ENCODE measurements at regions not wholly inside any gene's neighbourhood (a gene's known extent, or its start where the extent isn't known, plus 50 kb on each side); places are given as distances from the start of the nearest gene placed in this dataset.
A peak's percentile ranks its signal among the peaks of the same experiment; 100 is the strongest.

GRCh38 chr12:23221066-23221465 lies 596.1 kb downstream of the ETNK1 start:
- no peaks in the 10 kb centered on the region for H3K79me2 ChIP-seq (ENCODE audit: control insufficient read depth, insufficient read depth, low read length)
- no peaks in the 10 kb centered on the region for H3K4me1 ChIP-seq (ENCODE audit: control insufficient read depth, extremely low read depth, insufficient read depth, low read length)
- H2AFZ ChIP-seq (ENCODE audit: control insufficient read depth, low read length): no peak overlapping the region
- dilution Hi-C loops (cut with MboI; ENCODE audit: extremely low pct_ligation_motif_present, low sequenced_read_pairs): no loop called here
- no peaks in the 10 kb centered on the region for H3K36me3 ChIP-seq (ENCODE audit: control insufficient read depth in 2 of 2, extremely low read depth in 1 of 2, insufficient read depth in 2 of 2, low read length in 2 of 2)
- no peak for FAIRE-seq
- H3K4me3 ChIP-seq (ENCODE audit: control insufficient read depth in 2 of 3, extremely low read depth in 1 of 3, insufficient read depth in 2 of 3, low read depth in 1 of 3, low read length in 3 of 3): no peak overlapping the region
- DNase-seq (ENCODE audit: low read depth, low spot score): no peak
- TF ChIP-seq EZH2 (IDR thresholded peaks at IDR 0.05; ENCODE audit: low read length): no peak
- TF ChIP-seq, protein P1, sequence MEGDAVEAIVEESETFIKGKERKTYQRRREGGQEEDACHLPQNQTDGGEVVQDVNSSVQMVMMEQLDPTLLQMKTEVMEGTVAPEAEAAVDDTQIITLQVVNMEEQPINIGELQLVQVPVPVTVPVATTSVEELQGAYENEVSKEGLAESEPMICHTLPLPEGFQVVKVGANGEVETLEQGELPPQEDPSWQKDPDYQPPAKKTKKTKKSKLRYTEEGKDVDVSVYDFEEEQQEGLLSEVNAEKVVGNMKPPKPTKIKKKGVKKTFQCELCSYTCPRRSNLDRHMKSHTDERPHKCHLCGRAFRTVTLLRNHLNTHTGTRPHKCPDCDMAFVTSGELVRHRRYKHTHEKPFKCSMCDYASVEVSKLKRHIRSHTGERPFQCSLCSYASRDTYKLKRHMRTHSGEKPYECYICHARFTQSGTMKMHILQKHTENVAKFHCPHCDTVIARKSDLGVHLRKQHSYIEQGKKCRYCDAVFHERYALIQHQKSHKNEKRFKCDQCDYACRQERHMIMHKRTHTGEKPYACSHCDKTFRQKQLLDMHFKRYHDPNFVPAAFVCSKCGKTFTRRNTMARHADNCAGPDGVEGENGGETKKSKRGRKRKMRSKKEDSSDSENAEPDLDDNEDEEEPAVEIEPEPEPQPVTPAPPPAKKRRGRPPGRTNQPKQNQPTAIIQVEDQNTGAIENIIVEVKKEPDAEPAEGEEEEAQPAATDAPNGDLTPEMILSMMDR (optimal IDR thresholded peaks at IDR 0.05 in 1 of 3, IDR thresholded peaks at IDR 0.05 in 1 of 3, conservative IDR thresholded peaks at IDR 0.05 in 1 of 3; ENCODE audit: extremely low read depth in 1 of 3, insufficient read depth in 2 of 3, low read length in 3 of 3): peak; percentile 58 to 70 (median 67)
- H3K27me3 ChIP-seq (ENCODE audit: control insufficient read depth, extremely low read depth, insufficient read depth, low read length): no peaks in the 10 kb centered on the region
- no peak overlapping the region for H3K9ac ChIP-seq (ENCODE audit: control insufficient read depth, extremely low read depth, insufficient read depth, low read length)
- no peaks in the 10 kb centered on the region for H3K9me1 ChIP-seq (ENCODE audit: control insufficient read depth, extremely low read depth, insufficient read depth, low read length)
- H4K20me1 ChIP-seq (ENCODE audit: control insufficient read depth, extremely low read depth, insufficient read depth, low read length): no peaks in the 10 kb centered on the region
- no peak overlapping the region for H3K27ac ChIP-seq (ENCODE audit: control insufficient read depth, insufficient read depth, low read length)
- no peak overlapping the region for H3K4me2 ChIP-seq (ENCODE audit: control insufficient read depth, extremely low read depth, insufficient read depth, low read depth, low read length)
- no peaks in the 10 kb centered on the region for H3K9me3 ChIP-seq (ENCODE audit: control insufficient read depth, low read depth, low read length)

- H3K27ac ChIP-seq (ENCODE audit: control insufficient read depth, insufficient read depth, low read length): no peak overlapping the region
- FAIRE-seq (no peak), DNase-seq (ENCODE audit: low read depth, low spot score) (no peak)
- no peak overlapping the region for H3K4me3 ChIP-seq (ENCODE audit: control insufficient read depth in 2 of 3, extremely low read depth in 1 of 3, insufficient read depth in 2 of 3, low read depth in 1 of 3, low read length in 3 of 3)
- H3K79me2 ChIP-seq (ENCODE audit: control insufficient read depth, insufficient read depth, low read length): no peaks in the 10 kb centered on the region
- no peak overlapping the region for H3K4me2 ChIP-seq (ENCODE audit: control insufficient read depth, extremely low read depth, insufficient read depth, low read depth, low read length)
- dilution Hi-C loops (cut with MboI; ENCODE audit: extremely low pct_ligation_motif_present, low sequenced_read_pairs): no loop called here
- H3K4me1 ChIP-seq (ENCODE audit: control insufficient read depth, extremely low read depth, insufficient read depth, low read length): no peaks in the 10 kb centered on the region
- H4K20me1 ChIP-seq (ENCODE audit: control insufficient read depth, extremely low read depth, insufficient read depth, low read length): no peaks in the 10 kb centered on the region
- H3K9me3 ChIP-seq (ENCODE audit: control insufficient read depth, low read depth, low read length): no peaks in the 10 kb centered on the region
- H3K9ac ChIP-seq (ENCODE audit: control insufficient read depth, extremely low read depth, insufficient read depth, low read length): no peak overlapping the region
- no peaks in the 10 kb centered on the region for H3K9me1 ChIP-seq (ENCODE audit: control insufficient read depth, extremely low read depth, insufficient read depth, low read length)
- H3K27me3 ChIP-seq (ENCODE audit: control insufficient read depth, extremely low read depth, insufficient read depth, low read length): no peaks in the 10 kb centered on the region
- H2AFZ ChIP-seq (ENCODE audit: control insufficient read depth, low read length): no peak overlapping the region
- no peaks in the 10 kb centered on the region for H3K36me3 ChIP-seq (ENCODE audit: control insufficient read depth in 2 of 2, extremely low read depth in 1 of 2, insufficient read depth in 2 of 2, low read length in 2 of 2)
- TF ChIP-seq, protein P1 (optimal IDR thresholded peaks at IDR 0.05 in 1 of 3, IDR thresholded peaks at IDR 0.05 in 1 of 3, conservative IDR thresholded peaks at IDR 0.05 in 1 of 3; ENCODE audit: extremely low read depth in 1 of 3, insufficient read depth in 2 of 3, low read length in 3 of 3): no peak
- TF ChIP-seq EZH2 (IDR thresholded peaks at IDR 0.05; ENCODE audit: low read length): no peak
Observed at GRCh38 chr12:23221926-23222325, 597.0 kb downstream of the ETNK1 start.

Data from keratinocyte (primary cell).